T-helper 9 cell (primary cell): ENCODE measurements at regions not wholly inside any gene's neighbourhood (a gene's known extent, or its start where the extent isn't known, plus 50 kb on each side); places are given as distances from the start of the nearest gene placed in this dataset.

ENCODE experiments used
- DNase-seq: peaks from one replicate; pipeline ENCODE4 v3.0.0-alpha.2; 2020

GRCh38 chr5:6832994-6833393 lies 119.8 kb downstream of the TENT4A start:
- DNase-seq = no peak

- DNase-seq = no peak
Observed at GRCh38 chr5:6833406-6833805, 120.2 kb downstream of the TENT4A start.

GRCh38 chr5:6837095-6837494 lies 123.9 kb downstream of the TENT4A start:
- no peak for DNase-seq

- DNase-seq = peak; percentile 5
Observed at GRCh38 chr5:6837519-6838110, 124.4 kb downstream of the TENT4A start.

- DNase-seq = no peak
Observed at GRCh38 chr5:6838736-6839135, 125.5 kb downstream of the TENT4A start.

GRCh38 chr5:6840136-6840793 lies 127.0 kb downstream of the TENT4A start:
- no peak for DNase-seq

GRCh38 chr5:6843335-6843734 lies 130.1 kb downstream of the TENT4A start:
- no peak for DNase-seq

- no peak for DNase-seq
Observed at GRCh38 chr5:6843821-6844220, 130.6 kb downstream of the TENT4A start.

- DNase-seq = no peak
Observed at GRCh38 chr5:6845856-6846255, 132.6 kb downstream of the TENT4A start.

- no peak for DNase-seq
Observed at GRCh38 chr5:6847870-6848269, 134.6 kb downstream of the TENT4A start.

GRCh38 chr5:6849316-6850105 lies 136.3 kb downstream of the TENT4A start:
- no peak for DNase-seq

- no peak for DNase-seq
Observed at GRCh38 chr5:6850106-6850432, 136.8 kb downstream of the TENT4A start.

GRCh38 chr5:6856653-6857052 lies 143.4 kb downstream of the TENT4A start:
- no peak for DNase-seq

GRCh38 chr5:6858419-6858818 lies 145.2 kb downstream of the TENT4A start:
- DNase-seq = no peak

GRCh38 chr5:6859023-6859422 lies 145.8 kb downstream of the TENT4A start:
- DNase-seq = no peak

GRCh38 chr5:6859951-6860638 lies 146.9 kb downstream of the TENT4A start:
- no peak for DNase-seq

GRCh38 chr5:6861036-6861435 lies 147.8 kb downstream of the TENT4A start:
- no peak for DNase-seq

GRCh38 chr5:6861667-6862066 lies 148.4 kb downstream of the TENT4A start:
- DNase-seq = no peak

GRCh38 chr5:6862306-6862705 lies 149.1 kb downstream of the TENT4A start:
- DNase-seq = no peak

GRCh38 chr5:6867712-6868111 lies 154.5 kb downstream of the TENT4A start:
- no peak for DNase-seq

- no peak for DNase-seq
Observed at GRCh38 chr5:6868171-6868570, 154.9 kb downstream of the TENT4A start.

- no peak for DNase-seq
Observed at GRCh38 chr5:6868575-6869215, 155.5 kb downstream of the TENT4A start.

GRCh38 chr5:6869677-6870076 lies 156.4 kb downstream of the TENT4A start:
- no peak for DNase-seq
